ENCODE measurements at regions not wholly inside any gene's neighbourhood (a gene's known extent, or its start where the extent isn't known, plus 50 kb on each side); places are given as distances from the start of the nearest gene placed in this dataset.
"Not testable (repeated sequence)": the region's sequence is repeated elsewhere in the genome, so short reads cannot be mapped to it uniquely, and the experiment has no call there.

- TF ChIP-seq ZBTB10 (tag by site-specific recombination; IDR thresholded peaks at IDR 0.05) (no peak), ZNF571 (tag by site-specific recombination; IDR thresholded peaks at IDR 0.05) (no peak)
These were observed 247.6 kb downstream of the SLC4A3 start (continued) for GRCh38 chr2:219875036-219875435.

GRCh38 chr2:219875986-219876385, 248.6 kb downstream of the SLC4A3 start:
- POLR2A ChIA-PET; CTCF ChIA-PET; H3K9me3 ChIP-seq (ENCODE audit: control insufficient read depth, insufficient read depth, low read depth, low read length); H3K4me3 ChIP-seq (ENCODE audit: low read depth, low read length); H3K36me3 ChIP-seq (ENCODE audit: control insufficient read depth in 2 of 2, insufficient read depth in 1 of 2, low read length in 2 of 2); H3K4me1 ChIP-seq (ENCODE audit: control insufficient read depth, insufficient read depth, low read length); H3K27ac ChIP-seq (ENCODE audit: extremely low read depth, low read depth, low read length): not testable (repeated sequence)

GRCh38 chr2:219876931-219877330, 249.5 kb downstream of the SLC4A3 start:
- Histone ChIP-seq H3K36me3 (ENCODE audit: control insufficient read depth in 2 of 2, insufficient read depth in 1 of 2, low read length in 2 of 2) (no peaks in the 10 kb centered on the region), H3K27ac (ENCODE audit: extremely low read depth, low read depth, low read length) (no peak overlapping the region), H3K4me1 (ENCODE audit: control insufficient read depth, insufficient read depth, low read length) (no peaks in the 10 kb centered on the region), H3K9me3 (ENCODE audit: control insufficient read depth, insufficient read depth, low read depth, low read length) (no peaks in the 10 kb centered on the region), H3K4me3 (ENCODE audit: low read depth, low read length) (no peak overlapping the region)
- CTCF ChIA-PET: no interaction called here
- POLR2A ChIA-PET: interaction anchor here (1.1 kb wide), 1 partner anchor 19 kb away, joined by 3 read pairs; no protein-coding TSS in a partner anchor
- TF ChIP-seq ZNF777 (tag by site-specific recombination; IDR thresholded peaks at IDR 0.05; ENCODE audit: borderline replicate concordance) (no peak), ZBTB20 (tag by site-specific recombination; IDR thresholded peaks at IDR 0.05) (no peak), ZBTB6 (tag by site-specific recombination; IDR thresholded peaks at IDR 0.05) (no peak), ZIC2 (tag by site-specific recombination; IDR thresholded peaks at IDR 0.05) (no peak), ZBTB49 (tag by site-specific recombination; IDR thresholded peaks at IDR 0.05; ENCODE audit: low read depth) (no peak), ZNF48 (tag by site-specific recombination; IDR thresholded peaks at IDR 0.05) (no peak), ZNF324 (tag by site-specific recombination; IDR thresholded peaks at IDR 0.05) (no peak), ZNF558 (tag by site-specific recombination; IDR thresholded peaks at IDR 0.05) (no peak), MYNN (tag by site-specific recombination; IDR thresholded peaks at IDR 0.05; ENCODE audit: borderline replicate concordance) (no peak), IKZF3 (tag by site-specific recombination; IDR thresholded peaks at IDR 0.05) (no peak), ZNF792 (tag by site-specific recombination; IDR thresholded peaks at IDR 0.05) (no peak), ZNF785 (tag by site-specific recombination; IDR thresholded peaks at IDR 0.05) (no peak), ZNF692 (tag by site-specific recombination; IDR thresholded peaks at IDR 0.05) (no peak), HOXD13 (CRISPR knock-in tag; IDR thresholded peaks at IDR 0.05; ENCODE audit: borderline replicate concordance) (no peak)
